HG03045 (cell line): ENCODE measurements at regions not wholly inside any gene's neighbourhood (a gene's known extent, or its start where the extent isn't known, plus 50 kb on each side); places are given as distances from the start of the nearest gene placed in this dataset.
"Not testable (repeated sequence)": the region's sequence is repeated elsewhere in the genome, so short reads cannot be mapped to it uniquely, and the experiment has no call there.

Source experiments
- ATAC-seq: cut with Tn5 transposase; IDR thresholded peaks from one replicate; pipeline ENCODE4 v1.9.1; 2021; ENCODE audit warnings: mild to moderate bottlenecking, moderate library complexity; ENCODE audit not compliant: unreplicated experiment

GRCh38 chr7:94104301-94104700 lies 100.1 kb upstream of the BET1 start:
- no peak for ATAC-seq

DNA sequence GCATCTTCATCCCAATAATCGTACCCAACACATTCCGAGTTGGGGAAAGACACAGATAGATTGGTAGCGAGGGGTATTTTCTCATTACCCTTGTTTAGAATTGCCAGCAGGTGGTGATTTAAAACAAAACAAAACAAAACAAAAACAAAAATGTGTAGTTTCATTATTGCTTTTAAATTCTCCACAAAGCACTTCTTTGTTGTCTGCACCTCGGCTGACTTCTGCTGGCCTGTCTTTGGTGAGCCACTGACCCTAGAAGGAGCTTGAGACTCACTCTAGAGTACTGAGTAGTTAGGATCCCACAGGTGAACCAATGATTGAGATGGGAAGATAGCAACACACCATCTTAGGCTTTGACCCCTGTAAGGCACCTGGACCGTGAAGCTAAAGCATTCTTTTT lies 105.4 kb upstream of the BET1 start:
- ATAC-seq: no peak

DNA sequence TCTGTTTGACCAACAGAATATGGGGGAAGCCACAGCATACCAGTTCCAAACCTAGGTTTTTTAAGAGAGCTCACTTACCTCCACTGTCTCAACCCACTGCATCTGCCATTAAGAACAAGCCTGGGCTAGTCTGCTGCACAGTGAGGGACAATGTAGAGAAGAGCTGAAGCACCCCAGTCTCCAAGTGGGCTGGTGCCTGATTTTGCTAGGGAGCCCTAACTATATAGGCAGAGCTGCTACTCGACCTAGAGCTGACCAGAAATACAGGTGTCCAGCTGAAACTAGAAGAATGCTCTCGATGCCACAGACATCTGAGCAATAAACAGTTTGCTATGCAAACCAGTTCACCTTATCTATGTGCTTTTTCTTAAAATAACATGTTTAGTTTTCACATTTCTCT lies 106.9 kb upstream of the BET1 start:
- no peak for ATAC-seq

GRCh38 chr7:94115316-94115715 lies 111.2 kb upstream of the BET1 start:
- no peak for ATAC-seq

DNA sequence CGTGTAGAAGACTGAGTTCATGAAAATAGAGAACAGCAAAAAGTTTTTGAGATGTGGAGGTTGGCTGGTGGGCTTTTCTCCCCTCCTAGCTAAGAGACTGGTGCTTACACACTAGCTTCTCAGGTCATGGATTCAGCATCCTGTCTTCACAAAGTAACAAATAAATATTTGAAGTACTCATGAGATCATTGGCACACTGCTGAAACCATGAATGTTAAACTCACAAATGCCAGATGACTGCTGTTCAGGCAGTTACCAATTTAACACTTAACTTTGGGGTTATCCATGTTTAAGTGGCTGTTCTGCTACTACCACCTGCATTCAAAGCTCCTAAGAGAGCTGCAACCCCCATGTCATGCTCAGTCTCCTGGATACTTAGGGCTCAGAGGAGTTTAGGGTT lies 119.0 kb upstream of the BET1 start:
- no peak for ATAC-seq

DNA sequence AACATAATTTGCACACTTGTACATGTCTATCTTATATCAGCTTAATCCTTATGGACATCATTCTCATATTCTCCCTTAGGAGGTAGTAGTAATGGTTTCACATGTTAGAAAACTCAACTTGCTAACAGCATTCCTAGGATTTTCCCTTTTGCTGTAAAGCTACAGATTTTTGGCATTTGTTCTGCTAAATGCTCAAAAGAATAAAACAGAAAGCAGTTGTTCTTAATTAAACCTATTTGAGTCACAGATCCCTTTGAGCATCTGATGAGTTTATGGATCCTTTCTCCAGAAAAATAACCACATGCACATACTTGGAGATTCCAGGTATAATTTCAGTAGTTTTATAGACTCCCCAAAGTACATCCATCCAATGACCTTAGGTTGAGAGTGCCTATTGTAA lies 122.9 kb upstream of the BET1 start:
- ATAC-seq: no peak

DNA sequence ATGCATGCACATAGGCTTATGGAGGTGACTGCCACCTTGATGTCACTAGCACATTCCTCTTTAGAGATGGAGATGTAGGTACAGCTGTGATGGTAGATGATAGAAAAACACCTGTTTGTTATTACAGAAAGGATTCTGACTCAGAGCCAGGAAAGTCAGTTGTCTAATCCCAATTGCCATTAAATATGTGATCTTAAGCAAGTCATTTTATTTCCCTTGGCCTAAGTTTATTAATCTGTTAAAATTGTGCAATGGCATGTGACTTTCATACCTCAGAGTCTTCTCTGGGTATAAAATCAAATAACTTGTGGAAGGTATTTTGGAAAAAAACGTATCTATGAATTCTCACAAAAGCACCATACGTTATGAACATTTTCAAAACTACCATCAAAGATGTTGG lies 123.9 kb upstream of the BET1 start:
- ATAC-seq: no peak

- no peak for ATAC-seq
Observed at GRCh38 chr7:94129443-94130140, 125.4 kb upstream of the BET1 start.

GRCh38 chr7:94130716-94131115 lies 126.6 kb upstream of the BET1 start:
- ATAC-seq: no peak

GRCh38 chr7:94133460-94133859 lies 129.3 kb upstream of the BET1 start:
- no peak for ATAC-seq

GRCh38 chr7:94135180-94135579 lies 131.0 kb upstream of the BET1 start:
- no peak for ATAC-seq

GRCh38 chr7:94142281-94142680 lies 138.1 kb upstream of the BET1 start:
- ATAC-seq: no peak

DNA sequence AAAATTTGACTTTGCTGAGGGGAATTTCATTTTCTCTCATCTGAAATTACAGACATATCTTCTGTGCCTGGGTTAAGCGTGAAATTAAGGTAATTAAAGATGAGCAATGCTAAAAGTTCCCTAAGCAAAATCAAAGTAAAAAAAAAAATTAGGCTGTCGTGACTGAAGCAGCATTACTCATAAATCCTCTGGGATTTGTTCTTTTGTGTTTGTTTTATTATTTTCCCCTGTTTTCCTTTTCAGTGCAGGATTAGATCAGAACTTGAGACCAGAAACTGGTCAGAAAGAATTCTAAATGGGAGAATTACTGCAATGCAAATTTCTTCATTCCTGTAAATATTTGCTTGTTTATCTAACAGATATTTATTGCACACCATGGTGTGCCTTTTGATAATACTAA lies 141.4 kb upstream of the BET1 start:
- ATAC-seq: no peak

DNA sequence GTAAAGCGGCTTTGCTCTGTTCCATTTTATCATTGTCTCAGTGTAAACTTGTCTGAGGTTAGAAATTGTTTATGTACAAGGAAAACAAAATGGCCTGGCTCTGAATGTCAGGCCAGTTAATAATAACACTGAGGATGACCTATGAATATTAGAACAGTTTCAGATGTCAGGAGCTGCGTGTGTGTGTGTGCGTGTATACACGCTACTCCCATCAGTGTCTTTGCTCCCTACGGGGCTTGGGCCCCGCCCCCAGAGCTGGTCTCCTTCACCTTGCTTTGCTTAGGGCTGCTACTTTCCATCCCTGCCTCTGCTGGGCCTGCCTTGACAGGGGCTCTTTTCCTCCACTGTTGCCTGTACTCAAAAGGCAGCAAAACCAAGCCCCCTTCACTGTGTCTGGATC lies 142.3 kb upstream of the BET1 start:
- no peak for ATAC-seq

- ATAC-seq: no peak
Observed at GRCh38 chr7:94149789-94150545, 145.8 kb upstream of the BET1 start.

DNA sequence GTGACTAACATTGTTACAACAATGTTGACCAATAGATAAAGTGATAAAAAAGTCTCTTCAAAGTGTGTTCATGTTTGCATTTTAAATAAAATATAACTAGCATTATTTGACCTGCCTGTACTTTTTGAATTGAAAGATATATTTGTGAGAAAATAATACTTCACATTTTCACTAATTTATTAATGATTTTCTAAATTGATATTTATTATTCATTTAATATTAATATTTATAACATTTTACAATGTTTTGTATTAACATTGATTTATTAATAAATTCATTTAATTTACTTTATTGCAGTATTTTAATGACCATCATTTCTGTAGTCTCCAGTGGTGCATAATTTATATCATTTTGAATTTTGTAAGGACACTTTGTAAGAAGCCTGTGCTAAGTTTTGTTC lies 150.0 kb upstream of the BET1 start:
- no peak for ATAC-seq

- no peak for ATAC-seq
Observed at GRCh38 chr7:94154858-94155257, 150.7 kb upstream of the BET1 start.

- ATAC-seq: not testable (repeated sequence)
Observed at GRCh38 chr7:94157659-94158306, 153.6 kb upstream of the BET1 start.

GRCh38 chr7:94160719-94161435 lies 156.7 kb upstream of the BET1 start:
- peak; percentile 94 for ATAC-seq

- ATAC-seq: no peak
Observed at GRCh38 chr7:94161476-94161875, 157.3 kb upstream of the BET1 start.

GRCh38 chr7:94169682-94170081 lies 165.5 kb upstream of the BET1 start:
- ATAC-seq: no peak
